Upper lobe of left lung (tissue), 4 donors: ENCODE measurements at regions not wholly inside any gene's neighbourhood (a gene's known extent, or its start where the extent isn't known, plus 50 kb on each side); places are given as distances from the start of the nearest gene placed in this dataset.

Experiments used
- CTCF ChIP-seq, 6 experiments: fragments of 450-650 bp in 4 of 6; fragments of 200-600 bp in 2 of 6; sonication (generic) in 2 of 6; IDR thresholded peaks; one replicate each; pipeline ENCODE4 v1.5.1; 2016 to 2019; ENCODE audit warnings: antibody characterized with exemption in 6 of 6
- EP300 ChIP-seq, 4 donors: sonication (generic); formaldehyde crosslinking; IDR thresholded peaks; one replicate each; pipeline ENCODE4 v1.5.1; 2017; ENCODE audit warnings: antibody characterized with exemption in 4 of 4, control low read depth in 2 of 4
- POLR2A ChIP-seq, 4 donors: fragments of 450-650 bp; IDR thresholded peaks; one replicate each; pipeline ENCODE4 v1.5.1; 2016 to 2017; ENCODE audit warnings: antibody characterized with exemption in 4 of 4, mild to moderate bottlenecking in 2 of 4

GRCh38 chrX:107562482-107562881 lies 65.8 kb upstream of the PRPS1 start:
- TF ChIP-seq CTCF (IDR thresholded peaks at IDR 0.05) (no peak), EP300 (IDR thresholded peaks at IDR 0.05) (no peak), POLR2A (IDR thresholded peaks at IDR 0.05) (no peak)
